ENCODE measurements at regions not wholly inside any gene's neighbourhood (a gene's known extent, or its start where the extent isn't known, plus 50 kb on each side); places are given as distances from the start of the nearest gene placed in this dataset.

- no peak for TF ChIP-seq CTCF (IDR thresholded peaks at IDR 0.05)
- no peaks in the 10 kb centered on the region for H3K4me1 ChIP-seq
- ATAC-seq (no peak), DNase-seq (no peak)
- no peak overlapping the region for H3K27ac ChIP-seq
- no peaks in the 10 kb centered on the region for H3K9me3 ChIP-seq
- no peak overlapping the region for H3K4me3 ChIP-seq
- H3K27me3 ChIP-seq (ENCODE audit: insufficient read depth in 3 of 3, low read length in 2 of 3), result no peaks in the 10 kb centered on the region
- WGBS, 3 donors, result 78 to 82% (median 82%) methylated on average over 1 of the region's 1 CpG
- H3K36me3 ChIP-seq (ENCODE audit: insufficient read depth in 1 of 2, low read depth in 1 of 2), result no peaks in the 10 kb centered on the region
- intact Hi-C loops (cut with DNase I), result no loop called here
Observed at GRCh38 chr6:93571346-93571745, 152.0 kb upstream of the EPHA7 start.

GRCh38 chr6:93568169-93568568 lies 148.8 kb upstream of the EPHA7 start:
- ATAC-seq (no peak), DNase-seq (no peak)
- intact Hi-C loops (cut with DNase I), result no loop called here
- TF ChIP-seq CTCF (IDR thresholded peaks at IDR 0.05), result no peak
- Histone ChIP-seq H3K9me3 (no peaks in the 10 kb centered on the region), H3K27me3 (ENCODE audit: insufficient read depth in 3 of 3, low read length in 2 of 3) (no peaks in the 10 kb centered on the region), H3K27ac (no peak overlapping the region), H3K4me1 (no peaks in the 10 kb centered on the region), H3K36me3 (ENCODE audit: insufficient read depth in 1 of 2, low read depth in 1 of 2) (no peaks in the 10 kb centered on the region), H3K4me3 (no peak overlapping the region)
- 24 to 43% (median 42%) methylated on average over 1 of the region's 1 CpG for WGBS, 3 donors

- H3K9me3 ChIP-seq, result no peaks in the 10 kb centered on the region
- no peak overlapping the region for H3K4me3 ChIP-seq
- no peak for TF ChIP-seq CTCF (IDR thresholded peaks at IDR 0.05)
- H3K27ac ChIP-seq, result no peak overlapping the region
- H3K27me3 ChIP-seq (ENCODE audit: insufficient read depth in 3 of 3, low read length in 2 of 3), result no peaks in the 10 kb centered on the region
- H3K4me1 ChIP-seq, result no peaks in the 10 kb centered on the region
- no peak for ATAC-seq
- intact Hi-C loops (cut with DNase I), result no loop called here
- WGBS, 3 donors, result 27 to 42% (median 30%) methylated on average over 5 of the region's 5 CpGs
- no peak for DNase-seq
- H3K36me3 ChIP-seq (ENCODE audit: insufficient read depth in 1 of 2, low read depth in 1 of 2), result no peaks in the 10 kb centered on the region
Observed at GRCh38 chr6:93567164-93567563, 147.8 kb upstream of the EPHA7 start.

DNA sequence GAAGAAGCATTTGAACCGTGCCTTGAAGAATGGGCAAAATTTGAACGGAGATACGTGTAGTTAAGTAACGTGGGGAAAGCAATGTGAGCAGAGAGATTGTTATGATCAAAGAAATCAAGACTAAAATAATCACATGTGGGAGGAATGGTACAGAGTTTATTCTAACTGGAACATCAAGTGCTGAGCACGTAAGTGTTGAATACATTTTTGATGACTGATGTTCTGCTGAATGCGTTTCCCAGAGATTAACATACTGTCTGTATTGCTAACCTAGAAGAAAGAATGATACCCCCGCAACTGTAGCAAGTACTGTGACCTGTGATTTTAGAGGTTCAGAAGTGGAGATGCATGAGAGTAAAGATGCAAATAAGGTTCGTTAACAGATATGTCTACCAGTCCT lies 146.9 kb upstream of the EPHA7 start:
- Histone ChIP-seq H3K9me3 (no peaks in the 10 kb centered on the region), H3K27ac (no peak overlapping the region), H3K4me3 (no peak overlapping the region), H3K27me3 (ENCODE audit: insufficient read depth in 3 of 3, low read length in 2 of 3) (no peaks in the 10 kb centered on the region), H3K36me3 (ENCODE audit: insufficient read depth in 1 of 2, low read depth in 1 of 2) (no peaks in the 10 kb centered on the region), H3K4me1 (no peaks in the 10 kb centered on the region)
- 87 to 94% (median 93%) methylated on average over 8 of the region's 8 CpGs for WGBS, 3 donors
- no peak for TF ChIP-seq CTCF (IDR thresholded peaks at IDR 0.05)
- DNase-seq (no peak), ATAC-seq (no peak)
- intact Hi-C loops (cut with DNase I), result no loop called here

GRCh38 chr6:93562582-93562981 lies 143.2 kb upstream of the EPHA7 start:
- Histone ChIP-seq H3K36me3 (ENCODE audit: insufficient read depth in 1 of 2, low read depth in 1 of 2) (no peaks in the 10 kb centered on the region), H3K9me3 (no peaks in the 10 kb centered on the region), H3K27me3 (ENCODE audit: insufficient read depth in 3 of 3, low read length in 2 of 3) (no peaks in the 10 kb centered on the region), H3K4me1 (no peaks in the 10 kb centered on the region), H3K4me3 (no peak overlapping the region), H3K27ac (no peak overlapping the region)
- intact Hi-C loops (cut with DNase I), result no loop called here
- 67 to 72% (median 70%) methylated on average over 1 of the region's 1 CpG for WGBS, 3 donors
- ATAC-seq (no peak), DNase-seq (no peak)
- TF ChIP-seq CTCF (IDR thresholded peaks at IDR 0.05), result no peak

Measured in psoas muscle (tissue), 7 donors.